ENCODE measurements at regions not wholly inside any gene's neighbourhood (a gene's known extent, or its start where the extent isn't known, plus 50 kb on each side); places are given as distances from the start of the nearest gene placed in this dataset.

DNA sequence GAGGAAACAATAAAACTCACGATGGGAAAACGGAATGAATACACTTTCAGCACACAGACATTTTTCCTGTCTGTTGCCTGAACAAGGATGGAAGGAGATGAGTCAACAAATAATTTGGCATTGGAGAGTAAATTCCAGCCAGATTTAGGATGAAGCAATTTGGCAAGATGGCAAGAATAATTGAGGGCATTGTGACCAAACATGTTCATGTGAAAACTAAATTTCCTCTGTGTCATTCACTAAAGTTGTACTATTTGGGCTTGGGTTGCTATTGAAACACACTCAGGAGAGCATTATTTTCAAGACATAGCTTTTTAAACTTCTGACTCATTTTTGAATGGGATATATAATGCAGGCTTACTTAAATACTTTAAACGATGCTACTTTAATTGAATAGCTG is 1614.4 kb downstream of the PCDH19 start:
- peak; percentile 17 for DNase-seq (ENCODE audit: low spot score)

DNA sequence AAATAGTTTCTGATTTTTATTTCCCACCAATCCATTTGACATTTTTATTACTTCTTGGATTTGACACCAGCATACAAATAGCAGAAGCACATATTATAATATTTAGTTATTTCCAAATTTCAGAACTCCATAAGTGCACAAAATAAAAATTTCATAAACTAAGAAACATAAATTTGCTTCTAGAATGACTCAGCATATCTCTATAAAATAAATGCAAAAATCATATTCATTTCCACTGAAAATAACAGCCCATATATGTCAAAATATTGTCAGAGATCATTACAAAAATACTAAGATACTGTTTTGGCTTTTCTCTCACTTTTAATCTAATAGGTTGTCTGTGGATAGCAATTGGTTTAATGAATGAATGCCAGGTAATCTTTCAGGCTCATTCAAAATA is 1654.2 kb downstream of the PCDH19 start:
- no peak for DNase-seq (ENCODE audit: low spot score)

DNA sequence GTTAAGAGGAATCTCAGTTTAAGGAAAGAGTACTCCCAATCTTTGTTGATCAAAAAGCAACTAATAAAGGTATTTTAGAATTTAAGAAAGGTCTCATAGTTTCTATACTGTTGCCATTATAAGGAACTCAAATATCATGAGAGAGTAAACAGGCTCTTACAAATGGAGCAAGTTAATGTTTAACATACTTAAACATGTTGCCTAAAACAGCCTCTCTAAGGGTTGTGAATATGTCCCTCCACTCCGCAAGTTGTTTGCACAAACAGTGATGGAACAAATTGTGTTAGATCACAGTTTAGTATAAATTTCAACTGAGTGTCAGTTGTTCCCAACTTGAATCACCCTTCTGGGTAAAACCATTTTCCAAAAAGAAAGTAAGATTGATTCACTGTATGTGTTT is 1678.3 kb downstream of the PCDH19 start:
- no peak for DNase-seq (ENCODE audit: low spot score)

DNA sequence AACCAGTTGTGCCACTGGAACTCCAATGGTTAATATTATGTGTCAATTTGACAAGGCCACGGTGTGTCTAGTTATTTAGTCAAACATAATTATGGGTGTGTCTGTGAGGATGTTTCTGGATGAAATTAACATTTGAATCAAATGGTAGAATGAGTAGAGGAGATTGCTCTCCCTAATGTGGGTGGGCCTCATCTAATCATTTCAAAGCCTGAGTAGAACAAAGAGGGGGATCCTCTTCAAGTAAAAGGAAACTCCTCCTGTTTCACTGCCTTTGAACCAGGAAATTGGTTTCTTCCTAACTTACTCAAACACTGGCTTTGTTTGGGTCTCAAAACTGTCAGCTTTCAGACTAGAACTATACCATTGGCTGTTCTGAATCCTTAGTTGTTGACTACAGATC is 1692.1 kb downstream of the PCDH19 start:
- DNase-seq (ENCODE audit: low spot score), result no peak

All from COLO829 (cell line).